KMS-11 (cell line): ENCODE measurements at regions not wholly inside any gene's neighbourhood (a gene's known extent, or its start where the extent isn't known, plus 50 kb on each side); places are given as distances from the start of the nearest gene placed in this dataset.

Experiments used
- H2AFZ ChIP-seq: fragments of 200-600 bp; sonication (generic); 2 replicates; pipeline ENCODE4 v1.6.1; 2016; ENCODE audit warnings: antibody characterized with exemption, mixed run types, low read depth
- H3K27ac ChIP-seq: fragments of 200-600 bp; sonication (generic); 2 replicates; pipeline ENCODE4 v1.6.1; 2016; ENCODE audit warnings: mild to moderate bottlenecking, mixed run types
- H3K27me3 ChIP-seq: fragments of 200-600 bp; sonication (generic); 2 replicates; pipeline ENCODE4 v1.6.1; 2017; ENCODE audit warnings: mild to moderate bottlenecking, low read depth, mixed run types, moderate library complexity; ENCODE audit not compliant: insufficient read depth
- H3K36me3 ChIP-seq: fragments of 200-600 bp; sonication (generic); 2 replicates; pipeline ENCODE4 v1.6.1; 2017; ENCODE audit warnings: mild to moderate bottlenecking, mixed run types; ENCODE audit not compliant: insufficient read depth
- H3K4me1 ChIP-seq: fragments of 200-600 bp; sonication (generic); 2 replicates; pipeline ENCODE4 v1.6.1; 2016; ENCODE audit warnings: mild to moderate bottlenecking, low read depth, mixed run types; ENCODE audit not compliant: poor library complexity, severe bottlenecking
- H3K4me2 ChIP-seq: fragments of 200-600 bp; sonication (generic); 2 replicates; pipeline ENCODE4 v1.7.0; 2016; ENCODE audit warnings: mild to moderate bottlenecking, mixed run types
- H3K4me3 ChIP-seq: fragments of 200-600 bp; sonication (generic); IDR thresholded peaks from 2 replicates; pipeline ENCODE4 v1.6.1; 2017; ENCODE audit warnings: low read depth, low read length, mixed read lengths; ENCODE audit not compliant: insufficient read depth
- H3K79me2 ChIP-seq: fragments of 200-600 bp; sonication (generic); 2 replicates; pipeline ENCODE4 v1.6.1; 2016; ENCODE audit warnings: low read depth, mixed run types; ENCODE audit not compliant: insufficient read depth
- H3K9ac ChIP-seq: fragments of 200-600 bp; sonication (generic); 2 replicates; pipeline ENCODE4 v1.6.1; 2016; ENCODE audit warnings: mild to moderate bottlenecking, mixed run types
- H4K20me1 ChIP-seq: fragments of 200-600 bp; sonication (generic); 2 replicates; pipeline ENCODE4 v1.6.1; 2016; ENCODE audit warnings: mild to moderate bottlenecking, mixed run types; ENCODE audit not compliant: insufficient read depth
- TF ChIP-seq, protein P1 (sequence below): fragments of 200-600 bp; sonication (generic); conservative IDR thresholded peaks from 2 replicates; pipeline ENCODE4 v1.6.1; 2017; ENCODE audit warnings: low read depth, mild to moderate bottlenecking, antibody characterized with exemption, low read length, moderate library complexity, mixed read lengths

DNA sequence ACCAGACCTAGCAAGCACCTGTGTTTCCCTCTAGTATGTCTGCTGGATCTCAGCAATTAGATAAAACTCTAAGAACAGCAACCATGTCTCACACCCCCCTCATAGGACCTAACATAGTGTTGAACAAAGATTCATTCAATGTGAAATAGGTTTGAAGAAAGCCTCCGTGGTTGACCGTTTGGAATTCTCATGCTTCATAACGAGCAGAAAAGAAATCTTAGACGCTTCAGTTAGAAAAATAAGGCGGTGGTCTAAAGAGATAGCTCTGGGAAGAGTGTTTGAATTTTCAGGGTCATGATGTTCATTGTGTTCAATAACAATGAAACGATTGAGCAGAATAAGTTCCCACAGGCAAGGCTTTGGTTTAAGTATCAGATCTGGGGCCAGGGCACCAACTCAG lies 332.9 kb downstream of the COG6 start:
- Histone ChIP-seq H3K4me1 (no peaks in the 10 kb centered on the region), H3K4me3 (no peak overlapping the region), H3K27ac (no peak overlapping the region), H3K36me3 (no peaks in the 10 kb centered on the region), H3K79me2 (no peaks in the 10 kb centered on the region), H2AFZ (no peak overlapping the region), H3K4me2 (no peak overlapping the region), H4K20me1 (no peaks in the 10 kb centered on the region), H3K9ac (no peak overlapping the region), H3K27me3 (no peaks in the 10 kb centered on the region)
- TF ChIP-seq, protein P1, sequence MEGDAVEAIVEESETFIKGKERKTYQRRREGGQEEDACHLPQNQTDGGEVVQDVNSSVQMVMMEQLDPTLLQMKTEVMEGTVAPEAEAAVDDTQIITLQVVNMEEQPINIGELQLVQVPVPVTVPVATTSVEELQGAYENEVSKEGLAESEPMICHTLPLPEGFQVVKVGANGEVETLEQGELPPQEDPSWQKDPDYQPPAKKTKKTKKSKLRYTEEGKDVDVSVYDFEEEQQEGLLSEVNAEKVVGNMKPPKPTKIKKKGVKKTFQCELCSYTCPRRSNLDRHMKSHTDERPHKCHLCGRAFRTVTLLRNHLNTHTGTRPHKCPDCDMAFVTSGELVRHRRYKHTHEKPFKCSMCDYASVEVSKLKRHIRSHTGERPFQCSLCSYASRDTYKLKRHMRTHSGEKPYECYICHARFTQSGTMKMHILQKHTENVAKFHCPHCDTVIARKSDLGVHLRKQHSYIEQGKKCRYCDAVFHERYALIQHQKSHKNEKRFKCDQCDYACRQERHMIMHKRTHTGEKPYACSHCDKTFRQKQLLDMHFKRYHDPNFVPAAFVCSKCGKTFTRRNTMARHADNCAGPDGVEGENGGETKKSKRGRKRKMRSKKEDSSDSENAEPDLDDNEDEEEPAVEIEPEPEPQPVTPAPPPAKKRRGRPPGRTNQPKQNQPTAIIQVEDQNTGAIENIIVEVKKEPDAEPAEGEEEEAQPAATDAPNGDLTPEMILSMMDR, result no peak

- no peak overlapping the region for H3K4me2 ChIP-seq
- no peak overlapping the region for H3K4me3 ChIP-seq
- H3K27ac ChIP-seq, result no peak overlapping the region
- H2AFZ ChIP-seq, result no peak overlapping the region
- no peaks in the 10 kb centered on the region for H3K27me3 ChIP-seq
- no peaks in the 10 kb centered on the region for H3K79me2 ChIP-seq
- TF ChIP-seq, protein P1, result no peak
- H3K4me1 ChIP-seq, result no peaks in the 10 kb centered on the region
- no peak overlapping the region for H3K9ac ChIP-seq
- no peaks in the 10 kb centered on the region for H3K36me3 ChIP-seq
- no peaks in the 10 kb centered on the region for H4K20me1 ChIP-seq
Measured at GRCh38 chr13:39998166-39998565, 342.7 kb downstream of the COG6 start.

DNA sequence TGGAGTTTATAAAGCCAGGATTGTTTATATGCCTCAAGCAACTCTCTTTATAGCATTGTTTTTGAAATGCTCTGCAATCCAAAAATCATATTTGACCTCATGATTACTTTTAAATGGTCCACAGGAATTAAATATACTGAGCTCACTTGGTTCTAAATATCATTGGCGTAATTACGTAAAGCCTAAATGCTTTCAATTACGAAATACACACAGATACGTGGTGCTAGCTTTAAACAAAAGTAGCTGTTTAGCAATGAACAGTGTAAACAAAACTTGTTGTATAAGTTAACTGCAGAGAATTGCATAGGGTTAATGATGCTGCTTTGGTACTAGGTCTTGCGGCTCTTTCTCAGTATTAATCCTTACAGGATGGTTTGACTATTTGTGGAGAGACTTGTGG lies 346.6 kb downstream of the COG6 start:
- Histone ChIP-seq H3K79me2 (no peaks in the 10 kb centered on the region), H3K27ac (no peak overlapping the region), H2AFZ (no peak overlapping the region), H3K27me3 (no peaks in the 10 kb centered on the region), H3K4me1 (no peaks in the 10 kb centered on the region), H4K20me1 (no peaks in the 10 kb centered on the region), H3K9ac (no peak overlapping the region), H3K4me3 (no peak overlapping the region), H3K36me3 (no peaks in the 10 kb centered on the region), H3K4me2 (no peak overlapping the region)
- TF ChIP-seq, protein P1, result no peak

DNA sequence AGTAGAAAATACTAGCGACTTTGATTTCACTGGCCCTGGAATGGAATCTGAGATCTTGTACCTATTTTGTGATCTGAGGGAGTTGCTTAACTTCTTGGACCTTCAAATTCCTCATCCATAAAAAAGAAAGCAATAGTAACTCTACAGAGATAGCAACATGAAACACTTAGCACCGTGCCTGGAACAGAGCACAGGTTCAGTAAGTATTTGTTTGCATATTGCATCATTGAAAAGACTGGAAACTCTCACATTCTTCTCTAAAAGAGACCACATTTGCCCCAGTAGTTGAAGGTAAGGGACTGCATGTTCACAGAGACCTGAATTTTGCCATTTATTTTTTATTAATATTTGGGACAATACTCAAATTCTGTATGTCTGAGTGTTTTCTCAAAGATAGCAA lies 358.1 kb downstream of the COG6 start:
- Histone ChIP-seq H2AFZ (no peak overlapping the region), H3K27ac (no peak overlapping the region), H3K36me3 (no peaks in the 10 kb centered on the region), H3K9ac (no peak overlapping the region), H3K4me2 (no peak overlapping the region), H3K79me2 (no peaks in the 10 kb centered on the region), H3K4me3 (no peak overlapping the region), H3K27me3 (no peaks in the 10 kb centered on the region), H3K4me1 (no peaks in the 10 kb centered on the region), H4K20me1 (no peaks in the 10 kb centered on the region)
- TF ChIP-seq, protein P1, result no peak
